ENCODE measurements at regions not wholly inside any gene's neighbourhood (a gene's known extent, or its start where the extent isn't known, plus 50 kb on each side); places are given as distances from the start of the nearest gene placed in this dataset.
A peak's percentile ranks its signal among the peaks of the same experiment; 100 is the strongest.

GRCh38 chr4:123990310-123990870, 593.8 kb downstream of the SPRY1 start:
- no peak for DNase-seq (ENCODE audit: low read depth)
- TF ChIP-seq CTCF (conservative IDR thresholded peaks at IDR 0.05; ENCODE audit: low read depth, low read length), result peak; percentile 6
- H3K4me3 ChIP-seq (ENCODE audit: low read depth, low read length), result no peak overlapping the region

- no peak overlapping the region for H3K4me3 ChIP-seq (ENCODE audit: low read depth, low read length)
- peak; percentile 34 for TF ChIP-seq CTCF (conservative IDR thresholded peaks at IDR 0.05; ENCODE audit: low read depth, low read length)
- no peak for DNase-seq (ENCODE audit: low read depth)
These were observed 598.3 kb downstream of the SPRY1 start for GRCh38 chr4:123994917-123995316.

- TF ChIP-seq CTCF (conservative IDR thresholded peaks at IDR 0.05; ENCODE audit: low read depth, low read length), result no peak
- peak; percentile 80 for DNase-seq (ENCODE audit: low read depth)
- no peak overlapping the region for H3K4me3 ChIP-seq (ENCODE audit: low read depth, low read length)
These were observed 599.3 kb downstream of the SPRY1 start for GRCh38 chr4:123995936-123996335.

GRCh38 chr4:123996718-123997510, 600.3 kb downstream of the SPRY1 start:
- no peak overlapping the region for H3K4me3 ChIP-seq (ENCODE audit: low read depth, low read length)
- peak; percentile 45 for TF ChIP-seq CTCF (conservative IDR thresholded peaks at IDR 0.05; ENCODE audit: low read depth, low read length)
- no peak for DNase-seq (ENCODE audit: low read depth)

GRCh38 chr4:123997776-123998449, 601.3 kb downstream of the SPRY1 start:
- no peak overlapping the region for H3K4me3 ChIP-seq (ENCODE audit: low read depth, low read length)
- no peak for TF ChIP-seq CTCF (conservative IDR thresholded peaks at IDR 0.05; ENCODE audit: low read depth, low read length)
- no peak for DNase-seq (ENCODE audit: low read depth)

- no peak for TF ChIP-seq CTCF (conservative IDR thresholded peaks at IDR 0.05; ENCODE audit: low read depth, low read length)
These were observed 603.6 kb downstream of the SPRY1 start for GRCh38 chr4:124000233-124000632.

More at GRCh38 chr4:124000233-124000632, 603.6 kb downstream of the SPRY1 start:
- H3K4me3 ChIP-seq (ENCODE audit: low read depth, low read length), result no peak overlapping the region
- DNase-seq (ENCODE audit: low read depth), result no peak

Data from epithelial cell of proximal tubule (primary cell).